Central memory CD8-positive, alpha-beta T cell (primary cell): ENCODE measurements at regions not wholly inside any gene's neighbourhood (a gene's known extent, or its start where the extent isn't known, plus 50 kb on each side); places are given as distances from the start of the nearest gene placed in this dataset.

Experiments
- ATAC-seq: fragments of 150-1000 bp; cut with Tn5 transposase; replicated peaks from 2 replicates; pipeline ENCODE4 v1.10.0; 2022; ENCODE audit warnings: mild to moderate bottlenecking, moderate FRiP score, moderate number of reproducible peaks; ENCODE audit not compliant: poor library complexity, severe bottlenecking; ENCODE audit errors: extremely low read depth
- DNase-seq, 2 donors: peaks; one replicate each; pipeline ENCODE4 v3.0.0; 2021; ENCODE audit warnings: low spot score in 2 of 2
- H3K27ac Mint-ChIP-seq: one replicate; pipeline ENCODE4 v1.8.0; 2022; ENCODE audit warnings: low read depth, mild to moderate bottlenecking, moderate library complexity, mixed read lengths
- H3K27me3 Mint-ChIP-seq: one replicate; pipeline ENCODE4 v1.8.0; 2022; ENCODE audit warnings: mixed read lengths
- H3K36me3 Mint-ChIP-seq: one replicate; pipeline ENCODE4 v1.8.0; 2022; ENCODE audit warnings: mild to moderate bottlenecking, moderate library complexity, mixed read lengths; ENCODE audit not compliant: insufficient read depth
- H3K4me1 Mint-ChIP-seq: one replicate; pipeline ENCODE4 v1.8.0; 2022; ENCODE audit warnings: mixed read lengths
- H3K4me3 Mint-ChIP-seq: one replicate; pipeline ENCODE4 v1.8.0; 2022; ENCODE audit warnings: mild to moderate bottlenecking, moderate library complexity, mixed read lengths
- H3K9me3 Mint-ChIP-seq: one replicate; pipeline ENCODE4 v1.8.0; 2022; ENCODE audit warnings: mixed read lengths

- no peaks in the 10 kb centered on the region for H3K4me1 Mint-ChIP-seq
- ATAC-seq: no peak
Observed at GRCh38 chr6:14222956-14223355, 105.4 kb downstream of the CD83 start.

GRCh38 chr6:14224359-14225103, 107.0 kb downstream of the CD83 start:
- H3K4me1 Mint-ChIP-seq: no peaks in the 10 kb centered on the region
- no peak overlapping the region for H3K4me3 Mint-ChIP-seq
- no peaks in the 10 kb centered on the region for H3K9me3 Mint-ChIP-seq
- DNase-seq (no peak), ATAC-seq (no peak)
- H3K27ac Mint-ChIP-seq: no peak overlapping the region
- H3K36me3 Mint-ChIP-seq: no peaks in the 10 kb centered on the region
- peaks cover 22% of the 10 kb centered on the region for H3K27me3 Mint-ChIP-seq

More at GRCh38 chr6:14222956-14223355, 105.4 kb downstream of the CD83 start:
- no peak for DNase-seq
- no peaks in the 10 kb centered on the region for H3K9me3 Mint-ChIP-seq
- no peak overlapping the region for H3K4me3 Mint-ChIP-seq
- no peak overlapping the region for H3K27ac Mint-ChIP-seq
- no peaks in the 10 kb centered on the region for H3K36me3 Mint-ChIP-seq
- H3K27me3 Mint-ChIP-seq: peaks cover 22% of the 10 kb centered on the region

GRCh38 chr6:14226051-14226660, 108.6 kb downstream of the CD83 start:
- H3K4me1 Mint-ChIP-seq: no peaks in the 10 kb centered on the region
- no peak overlapping the region for H3K27ac Mint-ChIP-seq

GRCh38 chr6:14228571-14228970, 111.0 kb downstream of the CD83 start:
- no peaks in the 10 kb centered on the region for H3K36me3 Mint-ChIP-seq
- no peak overlapping the region for H3K4me3 Mint-ChIP-seq
- no peaks in the 10 kb centered on the region for H3K9me3 Mint-ChIP-seq
- H3K4me1 Mint-ChIP-seq: no peaks in the 10 kb centered on the region
- H3K27ac Mint-ChIP-seq: no peak overlapping the region
- no peaks in the 10 kb centered on the region for H3K27me3 Mint-ChIP-seq
- no peak for DNase-seq
- no peak for ATAC-seq

More at GRCh38 chr6:14226051-14226660, 108.6 kb downstream of the CD83 start:
- Mint-ChIP-seq H3K4me3 (no peak overlapping the region), H3K27me3 (peaks cover 14% of the 10 kb centered on the region), H3K36me3 (no peaks in the 10 kb centered on the region), H3K9me3 (no peaks in the 10 kb centered on the region)
- DNase-seq (no peak), ATAC-seq (no peak)

GRCh38 chr6:14231071-14231483, 113.5 kb downstream of the CD83 start:
- Mint-ChIP-seq H3K9me3 (no peaks in the 10 kb centered on the region), H3K4me3 (no peak overlapping the region), H3K36me3 (no peaks in the 10 kb centered on the region), H3K4me1 (no peaks in the 10 kb centered on the region), H3K27me3 (no peaks in the 10 kb centered on the region), H3K27ac (no peak overlapping the region)
- DNase-seq: no peak
- ATAC-seq: no peak

- no peak overlapping the region for H3K4me3 Mint-ChIP-seq
- H3K27ac Mint-ChIP-seq: no peak overlapping the region
- H3K36me3 Mint-ChIP-seq: no peaks in the 10 kb centered on the region
- no peak for DNase-seq
- H3K9me3 Mint-ChIP-seq: no peaks in the 10 kb centered on the region
- no peaks in the 10 kb centered on the region for H3K27me3 Mint-ChIP-seq
- no peak for ATAC-seq
- no peaks in the 10 kb centered on the region for H3K4me1 Mint-ChIP-seq
Observed at GRCh38 chr6:14231501-14232280, 114.1 kb downstream of the CD83 start.

GRCh38 chr6:14232889-14233288, 115.3 kb downstream of the CD83 start:
- Mint-ChIP-seq H3K9me3 (no peaks in the 10 kb centered on the region), H3K4me3 (no peak overlapping the region), H3K27me3 (no peaks in the 10 kb centered on the region), H3K36me3 (no peaks in the 10 kb centered on the region), H3K27ac (no peak overlapping the region), H3K4me1 (no peaks in the 10 kb centered on the region)
- DNase-seq (no peak), ATAC-seq (no peak)

GRCh38 chr6:14235653-14236356, 118.2 kb downstream of the CD83 start:
- no peaks in the 10 kb centered on the region for H3K9me3 Mint-ChIP-seq
- peaks cover under 1% of the 10 kb centered on the region for H3K4me1 Mint-ChIP-seq
- DNase-seq (no peak), ATAC-seq (no peak)
- H3K27me3 Mint-ChIP-seq: no peaks in the 10 kb centered on the region
- H3K27ac Mint-ChIP-seq: no peak overlapping the region
- no peaks in the 10 kb centered on the region for H3K36me3 Mint-ChIP-seq
- no peak overlapping the region for H3K4me3 Mint-ChIP-seq

GRCh38 chr6:14239097-14239496, 121.5 kb downstream of the CD83 start:
- H3K4me1 Mint-ChIP-seq: peaks cover 6% of the 10 kb centered on the region
- no peak for DNase-seq
- no peak overlapping the region for H3K4me3 Mint-ChIP-seq
- no peaks in the 10 kb centered on the region for H3K9me3 Mint-ChIP-seq
- no peaks in the 10 kb centered on the region for H3K27me3 Mint-ChIP-seq
- no peak for ATAC-seq
- no peaks in the 10 kb centered on the region for H3K36me3 Mint-ChIP-seq
- no peak overlapping the region for H3K27ac Mint-ChIP-seq

GRCh38 chr6:14240411-14241166, 123.0 kb downstream of the CD83 start:
- no peak for ATAC-seq

GRCh38 chr6:14241255-14242070, 123.9 kb downstream of the CD83 start:
- H3K27ac Mint-ChIP-seq: no peak overlapping the region
- DNase-seq: no peak
- no peak for ATAC-seq
- no peaks in the 10 kb centered on the region for H3K36me3 Mint-ChIP-seq
- no peak overlapping the region for H3K4me3 Mint-ChIP-seq
- no peaks in the 10 kb centered on the region for H3K9me3 Mint-ChIP-seq
- no peaks in the 10 kb centered on the region for H3K27me3 Mint-ChIP-seq
- peaks cover 6% of the 10 kb centered on the region for H3K4me1 Mint-ChIP-seq

More at GRCh38 chr6:14240411-14241166, 123.0 kb downstream of the CD83 start:
- peaks cover 6% of the 10 kb centered on the region for H3K4me1 Mint-ChIP-seq
- no peak overlapping the region for H3K27ac Mint-ChIP-seq
- H3K36me3 Mint-ChIP-seq: no peaks in the 10 kb centered on the region
- H3K9me3 Mint-ChIP-seq: no peaks in the 10 kb centered on the region
- no peak for DNase-seq
- H3K4me3 Mint-ChIP-seq: no peak overlapping the region
- H3K27me3 Mint-ChIP-seq: no peaks in the 10 kb centered on the region
